T47D (cell line): ENCODE measurements at regions not wholly inside any gene's neighbourhood (a gene's known extent, or its start where the extent isn't known, plus 50 kb on each side); places are given as distances from the start of the nearest gene placed in this dataset.
A peak's percentile ranks its signal among the peaks of the same experiment; 100 is the strongest.

ENCODE experiments used
- DNase-seq, 2 experiments: peaks; one replicate each; pipeline versions ENCODE4 v3.0.0 to v3.0.0-alpha.2; 2011 to 2012; ENCODE audit warnings: low read depth in 1 of 2, low spot score in 1 of 2
- JUND ChIP-seq: IDR thresholded peaks from 2 replicates; pipeline ENCODE4 v1.6.1; 2012; ENCODE audit warnings: low read depth
- in situ Hi-C: cut with HindIII; loops from 2 replicates; pipeline ENCODE4 v1.10.0; 2016; ENCODE audit warnings: low sequenced_read_pairs, low pct_unique_long_range_greater_than_20kb

GRCh38 chr10:78702876-78703275 is 365.9 kb upstream of the ZMIZ1 start:
- TF ChIP-seq JUND, result no peak
- in situ Hi-C loops, result no loop called here
- DNase-seq, result no peak

GRCh38 chr10:78703593-78703992 is 365.2 kb upstream of the ZMIZ1 start:
- no peak for DNase-seq
- in situ Hi-C loops, result no loop called here

GRCh38 chr10:78706256-78706655 is 362.5 kb upstream of the ZMIZ1 start:
- in situ Hi-C loops, result no loop called here
- DNase-seq, result no peak
- TF ChIP-seq JUND, result no peak

More at GRCh38 chr10:78703593-78703992, 365.2 kb upstream of the ZMIZ1 start:
- TF ChIP-seq JUND, result no peak

- in situ Hi-C loops, result no loop called here
- DNase-seq, result no peak
- no peak for TF ChIP-seq JUND
Measured at GRCh38 chr10:78706726-78707540, 361.8 kb upstream of the ZMIZ1 start.

GRCh38 chr10:78707745-78708144 is 361.0 kb upstream of the ZMIZ1 start:
- no peak for TF ChIP-seq JUND
- in situ Hi-C loops, result no loop called here
- peak; percentile 15 to 24 for DNase-seq

- no peak for TF ChIP-seq JUND
- in situ Hi-C loops, result no loop called here
- DNase-seq, result no peak
Measured at GRCh38 chr10:78712147-78712546, 356.6 kb upstream of the ZMIZ1 start.

GRCh38 chr10:78713659-78714058 is 355.1 kb upstream of the ZMIZ1 start:
- no peak for TF ChIP-seq JUND
- in situ Hi-C loops, result no loop called here
- no peak for DNase-seq

- in situ Hi-C loops, result no loop called here
- TF ChIP-seq JUND, result no peak
- no peak for DNase-seq
Measured at GRCh38 chr10:78714225-78714624, 354.5 kb upstream of the ZMIZ1 start.

GRCh38 chr10:78715435-78715834 is 353.3 kb upstream of the ZMIZ1 start:
- in situ Hi-C loops, result no loop called here
- no peak for DNase-seq
- no peak for TF ChIP-seq JUND

GRCh38 chr10:78716043-78716660 is 352.6 kb upstream of the ZMIZ1 start:
- no peak for TF ChIP-seq JUND
- no peak for DNase-seq
- in situ Hi-C loops, result no loop called here

GRCh38 chr10:78717200-78717599 is 351.6 kb upstream of the ZMIZ1 start:
- in situ Hi-C loops, result no loop called here
- TF ChIP-seq JUND, result peak; percentile 58; the same call in 1 of the 2 replicates

GRCh38 chr10:78718032-78718572 is 350.7 kb upstream of the ZMIZ1 start:
- in situ Hi-C loops, result no loop called here
- no peak for DNase-seq
- no peak for TF ChIP-seq JUND

More at GRCh38 chr10:78717200-78717599, 351.6 kb upstream of the ZMIZ1 start:
- peak; percentile 53 to 61 for DNase-seq

- no peak for TF ChIP-seq JUND
- in situ Hi-C loops, result no loop called here
- no peak for DNase-seq
Measured at GRCh38 chr10:78719276-78719675, 349.5 kb upstream of the ZMIZ1 start.

GRCh38 chr10:78720091-78720490 is 348.7 kb upstream of the ZMIZ1 start:
- TF ChIP-seq JUND, result no peak
- DNase-seq, result no peak
- in situ Hi-C loops, result no loop called here
